Nephron (organoid): ENCODE measurements at regions not wholly inside any gene's neighbourhood (a gene's known extent, or its start where the extent isn't known, plus 50 kb on each side); places are given as distances from the start of the nearest gene placed in this dataset.
"Not testable (repeated sequence)": the region's sequence is repeated elsewhere in the genome, so short reads cannot be mapped to it uniquely, and the experiment has no call there.

Source experiments
- H3K27ac Mint-ChIP-seq, 3 experiments: 2 replicates each; pipeline ENCODE4 v1.8.0; 2020; ENCODE audit warnings: mixed read lengths in 3 of 3, mild to moderate bottlenecking in 2 of 3, moderate library complexity in 1 of 3
- H3K27me3 Mint-ChIP-seq: 2 replicates; pipeline ENCODE4 v1.8.0; 2021; ENCODE audit warnings: low read depth, mild to moderate bottlenecking, moderate library complexity, mixed read lengths
- H3K36me3 Mint-ChIP-seq: 2 replicates; pipeline ENCODE4 v1.8.0; 2020; ENCODE audit warnings: low read depth, mixed read lengths
- H3K4me1 Mint-ChIP-seq: 2 replicates; pipeline ENCODE4 v1.8.0; 2020; ENCODE audit warnings: mixed read lengths
- H3K4me3 Mint-ChIP-seq, 3 experiments: 2 replicates each; pipeline ENCODE4 v1.8.0; 2020; ENCODE audit warnings: mild to moderate bottlenecking in 3 of 3, mixed read lengths in 3 of 3, moderate library complexity in 2 of 3
- H3K9me3 Mint-ChIP-seq: 2 replicates; pipeline ENCODE4 v1.8.0; 2020; ENCODE audit warnings: mixed read lengths

- not testable (repeated sequence) for H3K36me3 Mint-ChIP-seq, H3K27me3 Mint-ChIP-seq, H3K9me3 Mint-ChIP-seq
- Mint-ChIP-seq H3K4me3 (peak overlapping the region in 2 of 3 experiments; percentile 22 to 50), H3K27ac (peak overlapping the region; percentile 93 to 95 (median 95)), H3K4me1 (peaks cover 37% of the 10 kb centered on the region)
Observed at GRCh38 chr16:88234421-88235271, 148.1 kb upstream of the ZNF469 start.

- Mint-ChIP-seq H3K4me3 (peak overlapping the region in 1 of 3 experiments; percentile 2), H3K4me1 (peaks cover 44% of the 10 kb centered on the region), H3K27ac (peak overlapping the region; percentile 75 to 93 (median 87))
- H3K27me3 Mint-ChIP-seq, H3K9me3 Mint-ChIP-seq, H3K36me3 Mint-ChIP-seq: not testable (repeated sequence)
Observed at GRCh38 chr16:88235691-88236090, 147.1 kb upstream of the ZNF469 start.

DNA sequence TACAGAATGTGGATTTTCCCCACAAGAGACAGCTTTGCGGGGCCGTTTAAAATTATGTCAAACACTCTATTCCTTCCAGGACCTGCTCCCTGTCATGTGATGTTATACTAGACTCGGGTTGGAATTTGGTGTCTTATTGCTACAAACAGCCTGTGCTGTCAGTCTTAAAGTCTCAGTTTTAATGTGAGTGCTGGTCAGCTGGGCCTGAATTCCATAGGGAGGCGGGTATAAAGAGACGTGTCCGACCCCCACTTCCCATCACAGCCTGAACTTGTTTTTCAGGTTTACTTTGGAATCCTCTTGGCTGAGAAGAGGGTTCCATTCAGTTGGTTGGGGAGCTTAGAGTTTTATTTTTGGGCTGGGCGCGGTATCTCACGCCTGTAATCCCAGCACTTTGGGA lies 146.5 kb upstream of the ZNF469 start:
- Mint-ChIP-seq H3K4me1 (peaks cover 44% of the 10 kb centered on the region), H3K27ac (peak overlapping the region; percentile 75 to 93 (median 87)), H3K4me3 (peak overlapping the region in 1 of 3 experiments; percentile 46)
- H3K27me3 Mint-ChIP-seq, H3K36me3 Mint-ChIP-seq, H3K9me3 Mint-ChIP-seq: not testable (repeated sequence)

GRCh38 chr16:88237314-88237713 lies 145.4 kb upstream of the ZNF469 start:
- H3K36me3 Mint-ChIP-seq, H3K27me3 Mint-ChIP-seq, H3K9me3 Mint-ChIP-seq, H3K4me3 Mint-ChIP-seq: not testable (repeated sequence)
- H3K27ac Mint-ChIP-seq = peak overlapping the region in 1 of 3 experiments; percentile 87
- H3K4me1 Mint-ChIP-seq = peaks cover 44% of the 10 kb centered on the region

GRCh38 chr16:88237761-88238415 lies 144.9 kb upstream of the ZNF469 start:
- H3K9me3 Mint-ChIP-seq, H3K27me3 Mint-ChIP-seq, H3K36me3 Mint-ChIP-seq: not testable (repeated sequence)
- peak overlapping the region; percentile 42 to 96 (median 87) for H3K27ac Mint-ChIP-seq
- peak overlapping the region in 1 of 3 experiments; percentile 31 for H3K4me3 Mint-ChIP-seq
- peaks cover 44% of the 10 kb centered on the region for H3K4me1 Mint-ChIP-seq

GRCh38 chr16:88238732-88239274 lies 144.0 kb upstream of the ZNF469 start:
- H3K4me1 Mint-ChIP-seq = peaks cover 43% of the 10 kb centered on the region
- not testable (repeated sequence) for H3K9me3 Mint-ChIP-seq, H3K4me3 Mint-ChIP-seq, H3K27me3 Mint-ChIP-seq, H3K36me3 Mint-ChIP-seq
- H3K27ac Mint-ChIP-seq = peak overlapping the region; percentile 42 to 96 (median 87)

- H3K27me3 Mint-ChIP-seq, H3K4me3 Mint-ChIP-seq, H3K36me3 Mint-ChIP-seq, H3K9me3 Mint-ChIP-seq: not testable (repeated sequence)
- peak overlapping the region; percentile 54 to 76 (median 70) for H3K27ac Mint-ChIP-seq
- peaks cover 36% of the 10 kb centered on the region for H3K4me1 Mint-ChIP-seq
Observed at GRCh38 chr16:88240118-88240517, 142.6 kb upstream of the ZNF469 start.

- not testable (repeated sequence) for H3K4me3 Mint-ChIP-seq, H3K9me3 Mint-ChIP-seq, H3K27me3 Mint-ChIP-seq, H3K27ac Mint-ChIP-seq, H3K36me3 Mint-ChIP-seq
- H3K4me1 Mint-ChIP-seq = peaks cover 31% of the 10 kb centered on the region
Observed at GRCh38 chr16:88240776-88241175, 142.0 kb upstream of the ZNF469 start.

- not testable (repeated sequence) for H3K27ac Mint-ChIP-seq, H3K9me3 Mint-ChIP-seq, H3K36me3 Mint-ChIP-seq, H3K4me3 Mint-ChIP-seq, H3K27me3 Mint-ChIP-seq
- peaks cover 24% of the 10 kb centered on the region for H3K4me1 Mint-ChIP-seq
Observed at GRCh38 chr16:88241404-88242311, 141.1 kb upstream of the ZNF469 start.

- H3K36me3 Mint-ChIP-seq, H3K27me3 Mint-ChIP-seq, H3K9me3 Mint-ChIP-seq, H3K4me3 Mint-ChIP-seq, H3K27ac Mint-ChIP-seq: not testable (repeated sequence)
- H3K4me1 Mint-ChIP-seq = peaks cover 23% of the 10 kb centered on the region
Observed at GRCh38 chr16:88242312-88243295, 140.2 kb upstream of the ZNF469 start.

GRCh38 chr16:88243921-88244320 lies 138.8 kb upstream of the ZNF469 start:
- H3K27me3 Mint-ChIP-seq, H3K4me3 Mint-ChIP-seq, H3K9me3 Mint-ChIP-seq, H3K36me3 Mint-ChIP-seq: not testable (repeated sequence)
- peaks cover 16% of the 10 kb centered on the region for H3K4me1 Mint-ChIP-seq
- H3K27ac Mint-ChIP-seq = peak overlapping the region in 1 of 3 experiments; percentile 2

DNA sequence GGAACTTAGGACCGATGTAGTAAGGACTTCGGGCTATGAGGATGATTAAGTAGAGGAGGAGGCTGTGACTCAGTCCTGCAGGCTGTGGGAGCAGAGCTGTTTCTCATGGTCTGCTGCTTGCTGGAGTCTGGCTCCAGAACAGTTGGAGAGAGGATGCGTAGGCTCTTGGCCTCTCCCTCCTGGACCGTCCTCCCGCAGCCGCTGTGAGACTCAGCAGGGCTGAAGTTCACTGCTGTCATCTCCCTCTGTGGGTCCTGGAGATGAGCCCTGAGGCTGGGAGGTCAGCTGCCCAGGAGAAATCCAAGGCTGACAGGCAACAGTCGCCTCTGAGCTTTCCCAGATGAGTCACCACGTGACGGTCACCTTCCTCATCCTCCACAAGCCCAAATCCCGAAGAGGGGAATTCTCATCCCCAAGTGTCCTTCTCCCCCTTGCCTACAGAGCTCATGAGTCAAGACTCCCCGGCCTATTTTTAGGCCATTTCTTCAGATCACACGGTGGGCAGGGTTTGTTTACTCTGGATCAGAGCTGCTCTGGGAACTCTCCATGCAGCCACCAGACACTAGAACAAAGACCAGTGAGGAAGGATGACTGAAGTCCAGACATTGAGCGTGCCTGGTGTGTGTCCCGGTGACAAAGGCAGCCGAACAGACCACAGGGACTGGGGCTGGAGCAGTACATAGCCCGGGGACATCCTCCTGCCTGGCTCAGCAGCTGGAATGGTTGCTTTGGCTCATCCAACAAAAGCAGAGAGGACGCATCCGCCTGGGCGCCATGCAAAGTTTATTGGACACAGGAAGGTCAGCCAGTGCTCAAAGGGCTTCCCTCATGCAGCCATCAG lies 137.3 kb upstream of the ZNF469 start:
- H3K9me3 Mint-ChIP-seq, H3K27ac Mint-ChIP-seq, H3K27me3 Mint-ChIP-seq, H3K36me3 Mint-ChIP-seq, H3K4me3 Mint-ChIP-seq, H3K4me1 Mint-ChIP-seq: not testable (repeated sequence)
